Gastroesophageal sphincter (tissue), 4 donors: ENCODE measurements at regions not wholly inside any gene's neighbourhood (a gene's known extent, or its start where the extent isn't known, plus 50 kb on each side); places are given as distances from the start of the nearest gene placed in this dataset.

Experiments
- ATAC-seq: fragments of 150-250 bp; one replicate; pipeline ENCODE4 v1.9.1; 2016; ENCODE audit warnings: mild to moderate bottlenecking, moderate library complexity
- H3K27ac ChIP-seq, 4 donors: fragments of 200-600 bp; sonication (generic) in 3 of 4; 1 replicate in 3 of 4; 2 replicates in 1 of 4; pipeline ENCODE4 v1.5.1; 2016 to 2019
- H3K27me3 ChIP-seq: fragments of 200-600 bp; sonication (generic); one replicate; pipeline ENCODE4 v1.5.1; 2019
- H3K36me3 ChIP-seq, 2 donors: fragments of 200-600 bp; sonication (generic); one replicate each; pipeline ENCODE4 v1.5.1; 2019; ENCODE audit warnings: control low read depth in 1 of 2
- H3K4me1 ChIP-seq, 3 donors: fragments of 200-600 bp; sonication (generic); 1 replicate in 2 of 3; 2 replicates in 1 of 3; pipeline ENCODE4 v1.5.1; 2016 to 2019; ENCODE audit warnings: control low read depth in 2 of 3
- H3K4me3 ChIP-seq, 2 donors: fragments of 200-600 bp; sonication (generic); one replicate each; pipeline ENCODE4 v1.5.1; 2019; ENCODE audit warnings: mild to moderate bottlenecking in 1 of 2, moderate library complexity in 1 of 2
- H3K9me3 ChIP-seq, 3 donors: fragments of 200-600 bp; sonication (generic); one replicate each; pipeline ENCODE4 v1.5.1; 2017 to 2019; ENCODE audit warnings: control low read depth in 2 of 3
- EP300 ChIP-seq: sonication (generic); formaldehyde crosslinking; IDR thresholded peaks from one replicate; pipeline ENCODE4 v1.6.1; 2017; ENCODE audit warnings: antibody characterized with exemption, mild to moderate bottlenecking
- POLR2A ChIP-seq, 2 donors: fragments of 450-650 bp; IDR thresholded peaks; one replicate each; pipeline ENCODE4 v1.6.1; 2017; ENCODE audit warnings: antibody characterized with exemption in 2 of 2, mild to moderate bottlenecking in 2 of 2, moderate library complexity in 1 of 2
- POLR2AphosphoS5 ChIP-seq: sonication (generic); formaldehyde crosslinking; IDR thresholded peaks from one replicate; pipeline ENCODE4 v1.6.1; 2017; ENCODE audit warnings: antibody characterized with exemption
- WGBS, 2 donors: methylation state at CpG; one replicate each; pipeline ENCODE4 v1.1.5; 2018; ENCODE audit warnings: low coverage in 1 of 2; 5-methylcytosine and 5-hydroxymethylcytosine counted together
- TF ChIP-seq, protein P1 (sequence below), 4 experiments: fragments of 200-600 bp in 2 of 4; fragments of 450-650 bp in 2 of 4; sonication (generic) in 1 of 4; IDR thresholded peaks; one replicate each; pipeline ENCODE4 v1.5.1; 2017 to 2019; ENCODE audit warnings: antibody characterized with exemption in 4 of 4, mild to moderate bottlenecking in 2 of 4, moderate library complexity in 2 of 4

DNA sequence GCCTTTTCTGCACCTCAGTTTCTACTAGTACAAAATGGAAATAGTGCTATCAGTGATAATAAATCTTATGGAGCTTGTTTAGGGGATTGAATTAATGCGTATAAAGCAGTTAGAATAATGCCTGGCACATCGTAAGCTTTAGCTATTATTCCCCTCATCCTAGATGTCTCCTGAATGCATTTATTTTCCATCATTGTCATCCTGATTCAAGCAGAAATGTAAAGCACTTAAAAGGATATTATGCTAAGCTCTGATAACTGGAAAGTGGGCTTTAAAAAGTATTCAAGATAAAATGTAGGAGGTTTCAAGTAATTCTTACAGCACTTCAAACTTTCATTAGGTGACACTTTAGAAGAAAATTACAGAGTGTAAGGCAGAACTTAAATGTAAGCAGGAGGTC lies 178.7 kb downstream of the RBM46 start:
- no peak for ATAC-seq
- TF ChIP-seq EP300 (no peak), POLR2A (IDR thresholded peaks at IDR 0.05) (no peak), POLR2AphosphoS5 (no peak)
- TF ChIP-seq, protein P1, sequence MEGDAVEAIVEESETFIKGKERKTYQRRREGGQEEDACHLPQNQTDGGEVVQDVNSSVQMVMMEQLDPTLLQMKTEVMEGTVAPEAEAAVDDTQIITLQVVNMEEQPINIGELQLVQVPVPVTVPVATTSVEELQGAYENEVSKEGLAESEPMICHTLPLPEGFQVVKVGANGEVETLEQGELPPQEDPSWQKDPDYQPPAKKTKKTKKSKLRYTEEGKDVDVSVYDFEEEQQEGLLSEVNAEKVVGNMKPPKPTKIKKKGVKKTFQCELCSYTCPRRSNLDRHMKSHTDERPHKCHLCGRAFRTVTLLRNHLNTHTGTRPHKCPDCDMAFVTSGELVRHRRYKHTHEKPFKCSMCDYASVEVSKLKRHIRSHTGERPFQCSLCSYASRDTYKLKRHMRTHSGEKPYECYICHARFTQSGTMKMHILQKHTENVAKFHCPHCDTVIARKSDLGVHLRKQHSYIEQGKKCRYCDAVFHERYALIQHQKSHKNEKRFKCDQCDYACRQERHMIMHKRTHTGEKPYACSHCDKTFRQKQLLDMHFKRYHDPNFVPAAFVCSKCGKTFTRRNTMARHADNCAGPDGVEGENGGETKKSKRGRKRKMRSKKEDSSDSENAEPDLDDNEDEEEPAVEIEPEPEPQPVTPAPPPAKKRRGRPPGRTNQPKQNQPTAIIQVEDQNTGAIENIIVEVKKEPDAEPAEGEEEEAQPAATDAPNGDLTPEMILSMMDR (IDR thresholded peaks at IDR 0.05) = no peak
- Histone ChIP-seq H3K27ac (no peak overlapping the region), H3K4me1 (peaks cover 0 to 11% (median 4%) of the 10 kb centered on the region in 3 donors), H3K36me3 (no peaks in the 10 kb centered on the region), H3K4me3 (no peak overlapping the region), H3K27me3 (no peaks in the 10 kb centered on the region), H3K9me3 (no peaks in the 10 kb centered on the region)
- 86 to 87% methylated on average over 2 of the region's 2 CpGs for WGBS, 2 donors

DNA sequence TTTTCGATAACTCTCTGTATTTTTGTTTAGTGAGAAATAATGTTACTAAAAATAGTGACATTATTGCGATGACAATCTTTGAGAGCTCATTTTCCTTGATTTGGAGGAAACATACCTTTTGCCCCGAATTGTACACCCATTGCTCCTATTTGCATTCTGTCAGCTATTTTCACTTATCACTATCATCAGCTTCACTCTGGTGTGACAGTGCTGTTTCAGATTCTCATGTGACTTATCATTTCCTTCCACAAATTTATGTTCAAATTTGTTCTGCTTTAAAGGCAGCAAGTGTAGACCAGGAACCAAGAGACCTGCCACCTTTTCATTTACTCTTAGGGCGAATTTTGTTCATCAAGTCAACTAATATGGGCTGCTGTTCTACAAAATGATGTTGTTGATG lies 179.4 kb downstream of the RBM46 start:
- TF ChIP-seq, protein P1 (IDR thresholded peaks at IDR 0.05) = no peak
- TF ChIP-seq POLR2AphosphoS5 (no peak), POLR2A (IDR thresholded peaks at IDR 0.05) (no peak), EP300 (no peak)
- Histone ChIP-seq H3K4me3 (no peak overlapping the region), H3K36me3 (no peaks in the 10 kb centered on the region), H3K9me3 (no peaks in the 10 kb centered on the region), H3K4me1 (peaks cover 0 to 11% (median 4%) of the 10 kb centered on the region in 3 donors), H3K27me3 (no peaks in the 10 kb centered on the region), H3K27ac (no peak overlapping the region)
- 90 to 91% methylated on average over 3 to 4 of the region's 4 CpGs for WGBS, 2 donors
- no peak for ATAC-seq

DNA sequence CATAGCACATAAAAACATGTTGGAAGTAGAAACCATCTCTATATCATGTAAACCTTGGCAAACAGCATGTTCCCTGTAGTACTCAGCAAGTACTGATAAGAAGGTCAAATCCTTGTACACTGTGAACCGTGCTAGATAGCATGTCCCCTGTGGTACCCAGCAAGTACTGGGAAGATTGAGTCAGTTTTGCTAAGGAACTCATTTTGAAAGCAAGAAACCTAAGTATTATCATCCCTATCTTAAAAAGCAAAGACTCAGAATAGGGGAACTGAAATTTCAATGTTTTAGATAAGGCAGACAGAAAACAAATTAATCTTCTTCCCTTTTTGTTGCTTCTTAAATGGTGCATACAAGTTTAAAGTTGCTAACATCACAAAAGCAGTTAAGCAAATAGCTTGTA lies 180.2 kb downstream of the RBM46 start:
- TF ChIP-seq POLR2AphosphoS5 (no peak), POLR2A (IDR thresholded peaks at IDR 0.05) (no peak), EP300 (no peak)
- TF ChIP-seq, protein P1 (IDR thresholded peaks at IDR 0.05) = no peak
- Histone ChIP-seq H3K4me1 (peaks cover 0 to 11% (median 4%) of the 10 kb centered on the region in 3 donors), H3K27ac (no peak overlapping the region), H3K9me3 (no peaks in the 10 kb centered on the region), H3K36me3 (no peaks in the 10 kb centered on the region), H3K4me3 (no peak overlapping the region), H3K27me3 (no peaks in the 10 kb centered on the region)
- WGBS, 2 donors = 58 to 67% methylated on average over 1 of the region's 1 CpG
- ATAC-seq = no peak

DNA sequence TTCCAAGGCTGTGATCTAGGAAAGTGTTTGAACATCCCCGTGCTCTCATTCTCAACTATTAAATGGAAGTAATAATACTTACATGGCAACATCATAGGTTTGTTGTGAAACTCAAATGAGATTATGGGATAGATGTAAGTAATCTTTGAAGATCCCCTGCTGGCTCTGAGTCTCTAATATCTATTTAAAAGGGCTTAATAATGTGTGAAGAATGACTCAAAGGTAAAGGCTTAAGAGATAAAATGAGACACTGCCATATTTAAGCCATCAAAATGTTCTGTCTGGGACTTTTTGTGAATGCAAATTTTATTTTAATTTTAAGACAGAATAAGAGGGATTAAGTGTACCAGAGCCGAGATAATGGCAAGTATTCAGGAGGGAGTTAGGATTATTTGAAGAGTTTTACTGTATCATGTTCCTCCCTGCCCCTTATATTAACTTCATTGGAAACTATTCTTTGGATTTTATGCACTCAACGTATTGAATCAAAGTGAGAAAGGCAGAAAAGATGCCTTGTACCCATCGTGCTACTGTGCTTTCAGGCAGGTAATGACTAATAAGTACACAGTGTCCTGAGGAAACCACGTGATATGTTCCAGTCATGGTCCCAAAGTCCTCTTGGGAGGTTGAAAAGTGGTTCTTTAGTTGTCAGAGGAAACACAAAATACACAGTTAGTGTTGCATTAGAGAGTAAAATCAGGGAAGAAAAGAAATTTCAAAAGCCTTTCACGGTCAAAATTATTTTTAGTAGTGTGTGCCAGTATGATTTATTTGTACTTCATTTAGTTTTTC lies 192.4 kb downstream of the RBM46 start:
- Histone ChIP-seq H3K4me1 (no peaks in the 10 kb centered on the region), H3K9me3 (no peaks in the 10 kb centered on the region), H3K4me3 (no peak overlapping the region), H3K27ac (no peak overlapping the region), H3K27me3 (no peaks in the 10 kb centered on the region), H3K36me3 (no peaks in the 10 kb centered on the region)
- WGBS, 2 donors = 61 to 79% methylated on average over 6 of the region's 6 CpGs
- TF ChIP-seq POLR2A (IDR thresholded peaks at IDR 0.05) (no peak), POLR2AphosphoS5 (no peak), EP300 (no peak)
- TF ChIP-seq, protein P1 (IDR thresholded peaks at IDR 0.05) = no peak
- ATAC-seq = no peak

DNA sequence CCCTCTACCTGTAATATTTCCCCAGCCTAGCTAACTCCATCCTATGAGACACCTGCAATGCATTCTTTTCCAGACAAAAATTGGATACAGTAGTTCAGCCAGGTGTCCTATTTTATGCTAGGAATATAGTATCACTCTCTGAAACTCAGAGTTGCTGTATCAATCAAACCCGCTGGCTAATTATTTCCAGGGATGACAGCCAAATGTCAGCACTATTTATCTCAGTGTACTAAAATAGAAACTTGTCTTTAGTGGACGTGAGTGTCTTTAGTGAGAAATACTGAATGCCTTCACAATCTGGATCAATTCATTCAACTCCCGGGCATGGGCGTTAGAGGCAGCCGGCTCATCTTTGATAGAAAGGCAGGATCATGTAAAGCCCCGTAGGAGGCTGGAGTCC lies 196.2 kb downstream of the RBM46 start:
- H3K4me3 ChIP-seq = no peak overlapping the region
- ATAC-seq = no peak
- 49 to 50% methylated on average over 2 to 3 of the region's 6 CpGs for WGBS, 2 donors
- H3K27me3 ChIP-seq = no peaks in the 10 kb centered on the region
- no peaks in the 10 kb centered on the region for H3K4me1 ChIP-seq
- H3K9me3 ChIP-seq = no peaks in the 10 kb centered on the region
- no peaks in the 10 kb centered on the region for H3K36me3 ChIP-seq
- no peak for TF ChIP-seq POLR2A (IDR thresholded peaks at IDR 0.05)
- no peak for TF ChIP-seq EP300
- H3K27ac ChIP-seq = no peak overlapping the region
